GM12878 (cell line): ENCODE measurements at regions not wholly inside any gene's neighbourhood (a gene's known extent, or its start where the extent isn't known, plus 50 kb on each side); places are given as distances from the start of the nearest gene placed in this dataset.

Experiments
- ATAC-seq: fragments of 200-7000 bp; cut with Tn5 transposase; 3 replicates; pipeline ENCODE4 v1.9.1; 2020; ENCODE audit warnings: mild to moderate bottlenecking, moderate library complexity
- BruUV-seq: library from RNA; stranded (reverse); fragments of 400-500 nt; replicated peaks from 2 replicates; lab custom pipeline; 2021; lab: Mats Ljungman, UMichigan
- CTCF ChIA-PET: fragments of 300-600 bp; sonication (Branson Sonifier 250); formaldehyde crosslinking; extraction: SDS; loops from one replicate; lab custom pipeline; 2021; ENCODE audit warnings: inconsistent platforms; lab: Yijun Ruan, JAX
- POLR2A ChIA-PET: fragments of 350-600 bp; formaldehyde crosslinking; extraction: SDS; loops from one replicate; lab custom pipeline; 2021; ENCODE audit warnings: inconsistent platforms; lab: Charles Lee
- RAD21 ChIA-PET: fragments of 300-600 bp; sonication (Branson Sonifier 250); formaldehyde crosslinking; loops from one replicate; lab custom pipeline; 2023; ENCODE audit warnings: antibody characterized with exemption; ENCODE audit not compliant: unreplicated experiment; lab: Charles Lee
- SMC1A ChIA-PET: fragments of 300-600 bp; sonication (Branson Sonifier 250); formaldehyde crosslinking; loops from one replicate; lab custom pipeline; 2023; ENCODE audit not compliant: unreplicated experiment, uncharacterized antibody; lab: Charles Lee
- DNase-seq: peaks from one replicate; pipeline ENCODE4 v3.0.0-alpha.2; 2011; ENCODE audit warnings: low read depth, low spot score
- FAIRE-seq: peaks from 3 replicates; lab custom pipeline; 2011; peaks lifted over from hg19 to GRCh38; lab: Jason Lieb, UNC
- H2AFZ ChIP-seq: 2 replicates; pipeline ENCODE4 v1.6.0; 2011; ENCODE audit warnings: low read depth, low read length, control low read depth; ENCODE audit not compliant: control insufficient read depth
- H3K27ac ChIP-seq: 2 replicates; pipeline ENCODE4 v1.5.1; 2011; ENCODE audit warnings: control low read depth; ENCODE audit not compliant: control insufficient read depth, insufficient read depth
- H3K27me3 ChIP-seq, 2 experiments: replicated peaks in 1 of 2; 2 replicates each; pipeline versions ENCODE4 v1.6.0 to v1.6.1; 2011; ENCODE audit warnings: low read length in 1 of 2; ENCODE audit not compliant: control insufficient read depth in 2 of 2, insufficient read depth in 2 of 2
- H3K36me3 ChIP-seq, 2 experiments: 2 replicates each; pipeline ENCODE4 v1.5.1; 2011; ENCODE audit warnings: low read length in 1 of 2; ENCODE audit not compliant: control insufficient read depth in 2 of 2, insufficient read depth in 2 of 2
- H3K4me1 ChIP-seq: 2 replicates; pipeline ENCODE4 v1.6.1; 2011; ENCODE audit warnings: mild to moderate bottlenecking, low read length, moderate library complexity, mixed read lengths; ENCODE audit not compliant: control insufficient read depth, insufficient read depth
- H3K4me2 ChIP-seq: 2 replicates; pipeline ENCODE4 v1.6.0; 2011; ENCODE audit warnings: control low read depth; ENCODE audit not compliant: control insufficient read depth, insufficient read depth
- H3K4me3 ChIP-seq: fragments of 200-600 bp; sonication (generic); 2 replicates; pipeline ENCODE4 v1.5.1; 2016
- H3K79me2 ChIP-seq: 2 replicates; pipeline ENCODE4 v1.6.0; 2011; ENCODE audit warnings: low read length; ENCODE audit not compliant: control insufficient read depth, insufficient read depth
- H3K9ac ChIP-seq: 2 replicates; pipeline ENCODE4 v1.8.0; 2011; ENCODE audit warnings: low read length, control low read depth, mixed read lengths; ENCODE audit not compliant: control insufficient read depth, insufficient read depth
- H3K9me3 ChIP-seq: replicated peaks from 3 replicates; pipeline ENCODE4 v1.5.1; 2011; ENCODE audit warnings: mild to moderate bottlenecking, low read length; ENCODE audit not compliant: control insufficient read depth, insufficient read depth
- H4K20me1 ChIP-seq: 2 replicates; pipeline ENCODE4 v1.6.0; 2011; ENCODE audit not compliant: control insufficient read depth, insufficient read depth
- BCL11A ChIP-seq: IDR thresholded peaks from 2 replicates; pipeline ENCODE4 v1.6.1; 2011; ENCODE audit warnings: low read depth, low read length
- CTCF ChIP-seq, 3 experiments: IDR thresholded peaks in 2 of 3; conservative IDR thresholded peaks in 1 of 3; 2 replicates each; pipeline ENCODE4 v1.5.1; 2011; ENCODE audit warnings: low read depth in 3 of 3, low read length in 3 of 3, mild to moderate bottlenecking in 3 of 3, control low read depth in 2 of 3, moderate library complexity in 2 of 3, inconsistent platforms in 1 of 3, mixed read lengths in 1 of 3; ENCODE audit not compliant: control insufficient read depth in 2 of 3, insufficient read depth in 1 of 3; ENCODE audit errors: extremely low read depth in 1 of 3
- PKNOX1 ChIP-seq: fragments of 450-650 bp; IDR thresholded peaks from 2 replicates; pipeline ENCODE4 v1.6.1; 2016; ENCODE audit warnings: mild to moderate bottlenecking
- RELB ChIP-seq: fragments of 450-650 bp; IDR thresholded peaks from 2 replicates; pipeline ENCODE4 v1.6.1; 2017; ENCODE audit warnings: low read depth, mild to moderate bottlenecking, moderate library complexity
- SIN3A ChIP-seq: IDR thresholded peaks from 2 replicates; pipeline ENCODE4 v1.6.1; 2012; ENCODE audit warnings: low read depth, low read length, improper control_type of control experiment
- TARDBP ChIP-seq: IDR thresholded peaks from 2 replicates; pipeline ENCODE4 v1.6.1; 2016; ENCODE audit warnings: borderline replicate concordance
- WGBS: methylation state at CpG from one replicate; pipeline ENCODE4 v1.1.6; 2016; ENCODE audit warnings: low lambda C conversion rate; ENCODE audit not compliant: insufficient replicate concordance, insufficient coverage; ENCODE audit errors: missing lambda C conversion rate; 5-methylcytosine and 5-hydroxymethylcytosine counted together
- in situ Hi-C: fragments of 300-500 bp; cut with MboI; formaldehyde crosslinking; loops from 9 replicates; pipeline ENCODE4 v1.14.3; 2018; ENCODE audit warnings: mixed read lengths
- intact Hi-C: fragments of 100-400 bp; cut with micrococcal nuclease; formaldehyde crosslinking; loops from one replicate; pipeline ENCODE4 v1.14.2; 2022; ENCODE audit not compliant: unreplicated experiment

- in situ Hi-C loops = no loop called here
- Histone ChIP-seq H2AFZ (no peak overlapping the region), H3K79me2 (no peaks in the 10 kb centered on the region), H3K4me1 (no peaks in the 10 kb centered on the region), H3K27me3 (no peaks in the 10 kb centered on the region), H3K4me2 (no peak overlapping the region), H3K36me3 (no peaks in the 10 kb centered on the region), H3K4me3 (no peak overlapping the region), H4K20me1 (no peaks in the 10 kb centered on the region), H3K9me3 (no peaks in the 10 kb centered on the region), H3K9ac (no peak overlapping the region), H3K27ac (no peak overlapping the region)
- no peak for FAIRE-seq
- ATAC-seq = no peak
- ChIA-PET POLR2A (no interaction called here), CTCF (no interaction called here), SMC1A (no interaction called here), RAD21 (no interaction called here)
- intact Hi-C loops = no loop called here
- 0% methylated on average over 3 of the region's 3 CpGs for WGBS
- TF ChIP-seq PKNOX1 (no peak), SIN3A (no peak), TARDBP (no peak), BCL11A (no peak), RELB (no peak), CTCF (IDR thresholded peaks at IDR 0.05 in 2 of 3, conservative IDR thresholded peaks at IDR 0.05 in 1 of 3; ENCODE audit: control insufficient read depth in 2 of 3, extremely low read depth in 1 of 3, insufficient read depth in 1 of 3, low read depth in 3 of 3, low read length in 3 of 3) (no peak)
- BruUV-seq = no TSS peak
- DNase-seq = no peak
These were observed 1451.5 kb downstream of the SI start for GRCh38 chr3:163626753-163627152.
